Bronchial epithelial cell (primary cell): ENCODE measurements at regions not wholly inside any gene's neighbourhood (a gene's known extent, or its start where the extent isn't known, plus 50 kb on each side); places are given as distances from the start of the nearest gene placed in this dataset.

Experiments used
- DNase-seq: peaks from one replicate; pipeline ENCODE4 v3.0.0-alpha.2; 2010; ENCODE audit warnings: low read depth
- FAIRE-seq: peaks from 2 replicates; lab custom pipeline; 2011; peaks lifted over from hg19 to GRCh38; lab: Jason Lieb, UNC
- H3K27me3 ChIP-seq: 2 replicates; pipeline ENCODE4 v1.5.1; 2011; ENCODE audit warnings: low read length; ENCODE audit not compliant: control insufficient read depth, insufficient read depth
- H3K36me3 ChIP-seq: 2 replicates; pipeline ENCODE4 v1.5.1; 2011; ENCODE audit warnings: low read length; ENCODE audit not compliant: control insufficient read depth, insufficient read depth
- H3K4me3 ChIP-seq: 2 replicates; pipeline ENCODE4 v1.5.1; 2011; ENCODE audit warnings: mild to moderate bottlenecking, low read depth, low read length, control low read depth
- CTCF ChIP-seq: IDR thresholded peaks from 2 replicates; pipeline ENCODE4 v1.5.1; 2011; ENCODE audit warnings: mild to moderate bottlenecking, moderate library complexity, low read length, control low read depth, inconsistent platforms; ENCODE audit not compliant: insufficient read depth, severe bottlenecking

DNA sequence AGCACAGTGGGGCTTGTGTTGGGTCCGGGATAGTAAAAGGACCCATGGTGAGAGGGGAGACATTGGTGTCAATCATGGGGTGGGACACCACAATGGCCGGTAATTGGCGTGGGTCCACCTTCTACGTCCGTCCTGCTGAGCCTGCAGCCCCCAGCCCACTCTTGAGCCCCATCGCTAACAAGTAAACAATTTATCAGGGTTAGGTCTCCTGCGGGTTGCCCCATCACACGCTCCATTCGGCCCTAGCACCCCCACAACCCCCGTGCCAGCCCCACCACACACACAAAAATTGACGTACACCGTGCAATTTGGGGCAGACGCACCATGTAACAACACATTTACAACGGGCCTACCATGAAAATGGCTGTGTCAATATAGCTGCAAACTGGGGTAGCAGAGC, 86.5 kb upstream of the HTATIP2 start:
- DNase-seq (no peak), FAIRE-seq (peak; percentile 7)
- TF ChIP-seq CTCF, result no peak
- H3K27me3 ChIP-seq, result no peaks in the 10 kb centered on the region
- no peak overlapping the region for H3K4me3 ChIP-seq
- no peaks in the 10 kb centered on the region for H3K36me3 ChIP-seq

GRCh38 chr11:20275987-20276965, 87.2 kb upstream of the HTATIP2 start:
- H3K4me3 ChIP-seq, result no peak overlapping the region
- TF ChIP-seq CTCF, result no peak
- H3K27me3 ChIP-seq, result no peaks in the 10 kb centered on the region
- no peak for DNase-seq
- H3K36me3 ChIP-seq, result no peaks in the 10 kb centered on the region
- no peak for FAIRE-seq

- DNase-seq (no peak), FAIRE-seq (no peak)
- Histone ChIP-seq H3K36me3 (no peaks in the 10 kb centered on the region), H3K4me3 (no peak overlapping the region), H3K27me3 (no peaks in the 10 kb centered on the region)
- TF ChIP-seq CTCF, result no peak
Measured at GRCh38 chr11:20274031-20274430, 89.5 kb upstream of the HTATIP2 start.

GRCh38 chr11:20261526-20261925, 101.3 kb upstream of the DBX1 start:
- DNase-seq, result no peak
- FAIRE-seq, result no peak
- no peaks in the 10 kb centered on the region for H3K27me3 ChIP-seq
- H3K36me3 ChIP-seq, result no peaks in the 10 kb centered on the region
- H3K4me3 ChIP-seq, result no peak overlapping the region
- no peak for TF ChIP-seq CTCF

DNA sequence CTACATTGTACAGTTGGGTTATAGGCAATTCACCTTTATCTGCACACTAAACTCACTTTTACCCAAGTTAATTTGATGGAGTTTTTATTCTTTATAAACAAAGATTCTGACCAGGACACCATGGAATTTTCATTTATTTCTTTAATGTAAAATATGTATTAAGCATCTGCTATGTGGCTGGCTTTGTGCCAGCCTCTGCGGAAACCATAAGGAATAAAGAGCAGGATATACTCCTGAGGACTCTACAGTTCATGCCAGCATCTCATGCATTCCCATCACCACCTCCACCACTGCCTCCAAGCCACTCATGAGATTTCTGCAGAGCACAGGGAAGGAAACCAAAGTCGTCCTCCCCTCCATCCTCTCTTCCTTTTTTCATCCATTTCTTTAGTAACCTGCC, 100.0 kb upstream of the DBX1 start:
- H3K36me3 ChIP-seq, result no peaks in the 10 kb centered on the region
- no peak for TF ChIP-seq CTCF
- DNase-seq (no peak), FAIRE-seq (no peak)
- no peaks in the 10 kb centered on the region for H3K27me3 ChIP-seq
- H3K4me3 ChIP-seq, result no peak overlapping the region
